Panc1 (cell line): ENCODE measurements at regions not wholly inside any gene's neighbourhood (a gene's known extent, or its start where the extent isn't known, plus 50 kb on each side); places are given as distances from the start of the nearest gene placed in this dataset.
"Not testable (repeated sequence)": the region's sequence is repeated elsewhere in the genome, so short reads cannot be mapped to it uniquely, and the experiment has no call there.

Experiments used
- ATAC-seq: fragments of 200-7000 bp; cut with Tn5 transposase; 2 replicates; pipeline ENCODE4 v1.9.1; 2020; ENCODE audit warnings: mild to moderate bottlenecking, moderate library complexity
- BruUV-seq: library from RNA; stranded (reverse); fragments of 400-500 nt; replicated peaks from 2 replicates; lab custom pipeline; 2021; lab: Mats Ljungman, UMichigan
- CTCF ChIA-PET: fragments of 300-600 bp; sonication (Branson Sonifier 250); formaldehyde crosslinking; loops from one replicate; lab custom pipeline; 2022; ENCODE audit warnings: antibody characterized with exemption; lab: Charles Lee
- POLR2A ChIA-PET: fragments of 300-600 bp; sonication (Branson Sonifier 250); formaldehyde crosslinking; loops from one replicate; lab custom pipeline; 2022; ENCODE audit warnings: antibody characterized with exemption; lab: Charles Lee
- DNase-seq: peaks from one replicate; pipeline ENCODE4 v3.0.0-alpha.2; 2010; ENCODE audit warnings: low read depth, low spot score
- H3K27ac ChIP-seq: 2 replicates; pipeline ENCODE4 v1.5.1; 2011; ENCODE audit warnings: mild to moderate bottlenecking, low read length, inconsistent platforms
- H3K27me3 ChIP-seq: fragments of 200-500 bp; sonication (Bioruptor generic); 2 replicates; pipeline ENCODE4 v1.6.0; 2014; ENCODE audit warnings: low read length, inconsistent platforms; ENCODE audit not compliant: control insufficient read depth, insufficient read depth
- H3K36me3 ChIP-seq: fragments of 200-500 bp; sonication (Bioruptor generic); 2 replicates; pipeline ENCODE4 v1.5.1; 2014; ENCODE audit warnings: inconsistent platforms, mild to moderate bottlenecking, low read length, moderate library complexity; ENCODE audit not compliant: control insufficient read depth, insufficient read depth
- H3K4me1 ChIP-seq: 2 replicates; pipeline ENCODE4 v1.5.1; 2011; ENCODE audit warnings: inconsistent platforms, mild to moderate bottlenecking, low read length, moderate library complexity; ENCODE audit not compliant: control insufficient read depth, insufficient read depth
- H3K4me3 ChIP-seq, 2 experiments: 2 replicates each; pipeline ENCODE4 v1.5.1; 2011 to 2012; ENCODE audit warnings: low read depth in 2 of 2, low read length in 2 of 2, mild to moderate bottlenecking in 2 of 2, inconsistent platforms in 1 of 2, moderate library complexity in 1 of 2
- H3K9me3 ChIP-seq: fragments of 200-500 bp; sonication (Bioruptor generic); 2 replicates; pipeline ENCODE4 v1.5.1; 2014; ENCODE audit warnings: low read depth, mild to moderate bottlenecking, inconsistent platforms, low read length, moderate library complexity; ENCODE audit not compliant: control insufficient read depth, insufficient read depth
- in situ Hi-C: cut with HindIII; loops from 2 replicates; pipeline ENCODE4 v1.10.0; 2016; ENCODE audit warnings: low sequenced_read_pairs, low pct_unique_long_range_greater_than_20kb
- intact Hi-C: fragments of 100-400 bp; cut with micrococcal nuclease; formaldehyde crosslinking; loops from one replicate; pipeline ENCODE4 v1.10.0; 2022; ENCODE audit not compliant: unreplicated experiment

DNA sequence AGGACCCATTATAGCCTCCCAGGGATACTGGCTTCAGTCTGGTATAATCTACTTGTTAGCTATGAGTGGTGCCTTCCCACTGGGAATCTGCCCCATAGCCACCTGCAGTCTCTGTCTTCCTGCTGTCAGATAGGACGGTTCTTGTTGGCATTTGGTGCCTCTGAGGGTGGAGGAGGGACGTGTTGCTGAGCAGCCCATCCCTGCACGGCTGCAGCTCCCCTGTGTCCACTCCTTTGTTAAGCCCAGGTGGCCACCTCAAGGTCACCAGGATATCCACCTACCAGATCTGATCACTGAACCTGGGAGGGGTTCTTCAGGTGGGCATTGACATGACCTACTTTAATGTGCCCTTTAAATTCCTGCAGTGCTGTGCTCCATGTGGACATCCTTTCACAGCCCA lies 1714.2 kb downstream of the SPATA31A7 start:
- H3K36me3 ChIP-seq, DNase-seq, H3K4me3 ChIP-seq, ATAC-seq, H3K9me3 ChIP-seq, H3K27ac ChIP-seq, BruUV-seq, H3K4me1 ChIP-seq, POLR2A ChIA-PET, CTCF ChIA-PET, in situ Hi-C loops, intact Hi-C loops, H3K27me3 ChIP-seq: not testable (repeated sequence)

DNA sequence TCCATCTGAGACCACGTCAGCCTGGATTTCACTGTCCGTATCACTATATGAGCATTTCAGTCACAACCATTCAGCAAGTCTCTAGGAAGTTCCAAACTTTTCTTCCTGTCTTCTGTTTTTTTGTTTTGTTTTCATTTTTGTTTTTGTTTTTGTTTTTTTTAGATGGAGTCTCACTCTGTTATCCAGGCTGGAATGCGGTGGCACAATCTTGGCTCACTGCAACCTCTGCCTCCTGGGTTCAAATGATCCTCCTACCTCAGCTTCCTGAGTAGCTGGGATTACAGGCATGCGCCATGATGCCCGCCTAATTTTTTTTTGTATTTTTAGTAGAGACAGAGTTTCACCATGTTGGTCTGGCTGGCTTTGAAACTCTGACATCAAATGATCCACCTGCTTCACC lies 1715.9 kb downstream of the SPATA31A7 start:
- BruUV-seq, H3K27ac ChIP-seq, in situ Hi-C loops, DNase-seq, H3K36me3 ChIP-seq, H3K27me3 ChIP-seq, POLR2A ChIA-PET, H3K4me1 ChIP-seq, intact Hi-C loops, ATAC-seq, H3K4me3 ChIP-seq, H3K9me3 ChIP-seq, CTCF ChIA-PET: not testable (repeated sequence)

DNA sequence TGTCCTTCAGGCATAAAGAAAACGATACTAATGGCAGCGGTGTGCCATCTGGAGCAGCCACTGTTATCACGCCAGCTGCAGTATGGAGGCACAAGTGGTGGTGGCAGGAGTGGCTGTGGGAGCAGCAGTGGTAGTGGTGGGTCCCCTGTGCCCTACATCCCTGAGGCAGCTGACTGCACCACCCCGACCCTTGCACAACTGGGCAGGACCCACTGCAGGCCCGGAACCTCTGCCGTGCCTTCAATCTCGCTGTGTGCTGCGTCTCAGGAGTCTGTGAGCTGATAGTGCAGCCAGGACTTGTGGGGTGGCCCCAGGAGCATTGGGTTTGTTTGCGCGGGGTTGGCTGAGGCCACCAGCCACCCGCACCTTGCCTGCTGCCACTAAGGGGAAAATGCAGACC lies 1718.0 kb downstream of the SPATA31A7 start:
- POLR2A ChIA-PET, in situ Hi-C loops, H3K9me3 ChIP-seq, BruUV-seq, H3K4me1 ChIP-seq, intact Hi-C loops, DNase-seq, H3K27me3 ChIP-seq, H3K27ac ChIP-seq, CTCF ChIA-PET, ATAC-seq, H3K4me3 ChIP-seq, H3K36me3 ChIP-seq: not testable (repeated sequence)

DNA sequence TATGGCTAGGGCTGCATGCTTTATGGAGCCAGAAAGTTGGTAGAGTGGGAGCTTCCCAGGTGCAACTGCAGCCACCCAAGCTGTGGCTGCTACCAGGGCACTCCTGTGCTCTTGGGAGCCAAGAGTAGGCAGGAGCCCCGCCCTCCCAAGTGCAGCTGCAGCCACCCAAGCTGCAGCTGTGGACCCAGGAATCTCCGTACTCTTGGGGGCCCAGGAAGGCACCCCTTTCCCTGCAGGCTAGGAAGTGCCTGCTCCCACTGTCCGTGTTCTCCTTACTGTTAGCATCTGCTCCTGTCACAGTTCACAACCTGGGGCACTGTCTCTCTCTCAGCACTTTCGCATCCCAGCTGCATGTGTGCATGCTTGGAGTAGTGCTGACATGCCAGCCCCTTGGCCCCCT lies 1718.4 kb downstream of the SPATA31A7 start:
- DNase-seq, BruUV-seq, H3K27ac ChIP-seq, H3K9me3 ChIP-seq, H3K36me3 ChIP-seq, H3K27me3 ChIP-seq, ATAC-seq, H3K4me1 ChIP-seq, POLR2A ChIA-PET, CTCF ChIA-PET, in situ Hi-C loops, H3K4me3 ChIP-seq, intact Hi-C loops: not testable (repeated sequence)

DNA sequence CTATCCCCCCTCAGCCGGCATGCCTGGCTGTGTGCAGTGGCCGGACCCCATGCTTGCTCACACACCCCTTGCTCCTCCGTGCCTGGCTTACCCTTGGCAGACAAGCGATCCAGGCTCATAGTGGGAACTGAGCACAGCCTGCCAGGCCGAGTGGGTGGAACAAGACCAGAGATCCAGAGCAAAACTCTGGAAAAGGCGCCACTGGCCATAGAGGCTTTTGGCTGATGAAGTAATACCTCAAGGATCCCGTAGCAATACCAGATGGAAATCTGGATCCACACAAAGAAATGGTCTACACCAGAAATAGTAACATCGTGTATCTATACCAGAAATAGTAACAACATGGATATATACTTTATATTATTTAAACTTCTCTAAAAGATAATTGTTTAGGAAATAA lies 1719.6 kb downstream of the SPATA31A7 start:
- H3K9me3 ChIP-seq, ATAC-seq, DNase-seq, H3K27ac ChIP-seq, intact Hi-C loops, H3K36me3 ChIP-seq, H3K27me3 ChIP-seq, in situ Hi-C loops, BruUV-seq, POLR2A ChIA-PET, H3K4me1 ChIP-seq, CTCF ChIA-PET, H3K4me3 ChIP-seq: not testable (repeated sequence)

DNA sequence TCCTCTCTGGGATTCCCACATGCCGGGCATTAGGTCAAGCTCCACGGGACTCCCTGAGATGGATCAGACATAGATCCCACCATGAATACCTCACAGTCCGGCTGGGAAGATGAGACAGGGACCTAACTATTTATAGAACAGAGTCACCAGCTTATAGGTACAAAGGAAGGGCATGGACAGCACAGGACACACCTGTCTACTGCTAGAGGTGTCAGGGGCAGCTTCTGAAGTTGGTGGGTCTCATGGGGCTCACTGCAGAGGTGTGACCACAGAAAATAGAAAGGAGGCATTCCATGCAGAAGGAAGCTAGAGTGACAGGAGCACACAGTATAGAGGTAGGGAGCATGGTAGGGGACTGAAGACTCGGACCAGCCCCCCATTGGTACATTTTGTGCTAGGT lies 1722.4 kb downstream of the SPATA31A7 start:
- H3K4me3 ChIP-seq, H3K36me3 ChIP-seq, CTCF ChIA-PET, POLR2A ChIA-PET, H3K27ac ChIP-seq, ATAC-seq, H3K4me1 ChIP-seq, H3K27me3 ChIP-seq, H3K9me3 ChIP-seq, in situ Hi-C loops, DNase-seq, BruUV-seq, intact Hi-C loops: not testable (repeated sequence)

DNA sequence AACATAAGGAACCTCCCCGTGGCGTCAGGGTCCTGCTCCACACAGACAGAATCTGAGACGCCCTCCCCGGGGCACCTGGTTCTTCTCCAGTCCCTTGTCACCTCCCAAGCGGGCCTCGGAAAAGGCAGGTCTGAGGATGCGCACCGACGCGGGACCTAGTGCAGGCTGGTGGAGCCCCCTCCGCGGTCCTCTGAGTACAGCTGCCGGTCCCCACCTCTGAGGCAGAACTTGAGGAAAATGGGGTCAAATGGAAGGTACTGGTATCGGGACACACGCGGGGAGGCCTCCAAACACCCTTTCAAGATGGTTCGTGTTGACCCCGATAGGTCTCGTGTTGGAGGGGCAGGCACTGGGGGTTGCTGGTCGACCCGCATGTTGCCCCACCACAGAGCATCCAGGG lies 1725.3 kb downstream of the SPATA31A7 start:
- ATAC-seq, BruUV-seq, H3K9me3 ChIP-seq, H3K27me3 ChIP-seq, H3K36me3 ChIP-seq, H3K4me3 ChIP-seq, intact Hi-C loops, H3K4me1 ChIP-seq, DNase-seq, CTCF ChIA-PET, POLR2A ChIA-PET, in situ Hi-C loops, H3K27ac ChIP-seq: not testable (repeated sequence)

DNA sequence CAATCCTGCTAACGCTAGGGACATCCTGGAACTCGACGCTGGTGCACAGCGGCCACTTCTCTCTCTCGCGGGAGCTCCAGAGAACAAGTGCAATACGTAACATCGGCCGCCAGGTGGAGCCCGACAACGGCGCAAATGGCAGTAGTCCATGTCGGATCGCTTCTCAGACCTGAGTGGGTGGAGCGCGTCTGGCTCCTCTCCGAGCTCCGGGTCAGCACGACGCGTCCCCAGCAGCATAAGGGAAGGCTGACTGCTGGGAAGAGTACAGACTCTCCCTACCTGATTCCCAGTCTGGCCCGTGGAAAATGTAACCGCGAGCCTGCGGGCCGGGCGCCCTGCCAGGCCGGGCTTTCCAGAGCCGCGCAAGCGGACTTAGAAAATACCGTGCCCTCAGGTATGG lies 1725.8 kb downstream of the SPATA31A7 start:
- H3K27me3 ChIP-seq, POLR2A ChIA-PET: not testable (repeated sequence)

More for the DNA sequence above, 1725.8 kb downstream of the SPATA31A7 start:
- DNase-seq, H3K9me3 ChIP-seq, in situ Hi-C loops, H3K36me3 ChIP-seq, H3K4me1 ChIP-seq, H3K27ac ChIP-seq, H3K4me3 ChIP-seq, CTCF ChIA-PET, intact Hi-C loops, BruUV-seq: not testable (repeated sequence)
- ATAC-seq = peak; percentile 99
